NCI-H446 (cell line): ENCODE measurements at regions not wholly inside any gene's neighbourhood (a gene's known extent, or its start where the extent isn't known, plus 50 kb on each side); places are given as distances from the start of the nearest gene placed in this dataset.
"Not testable (repeated sequence)": the region's sequence is repeated elsewhere in the genome, so short reads cannot be mapped to it uniquely, and the experiment has no call there.

ENCODE experiments used
- DNase-seq, 2 experiments: peaks; one replicate each; lab custom pipeline; 2025; lab: John Stamatoyannopoulos, UW

DNA sequence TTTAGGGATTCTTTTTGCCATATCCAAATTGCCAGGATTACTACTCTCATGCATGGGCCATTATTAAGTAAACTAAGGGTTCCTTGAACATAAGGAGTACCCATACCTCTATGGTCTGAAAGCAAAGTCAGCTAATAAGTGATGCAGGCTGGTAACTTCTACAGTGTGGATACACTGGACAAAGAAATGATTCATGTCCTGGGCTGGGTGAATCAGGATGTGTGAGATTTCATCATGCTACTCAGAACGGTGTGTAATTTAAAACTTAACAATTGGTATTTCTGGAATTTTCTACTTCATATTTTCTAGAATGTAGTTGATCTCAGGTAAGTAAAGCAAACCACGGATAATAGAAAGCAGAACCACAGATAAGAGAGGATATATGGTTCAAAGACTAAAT lies 428.8 kb downstream of the CHSY3 start:
- DNase-seq: no peak

DNA sequence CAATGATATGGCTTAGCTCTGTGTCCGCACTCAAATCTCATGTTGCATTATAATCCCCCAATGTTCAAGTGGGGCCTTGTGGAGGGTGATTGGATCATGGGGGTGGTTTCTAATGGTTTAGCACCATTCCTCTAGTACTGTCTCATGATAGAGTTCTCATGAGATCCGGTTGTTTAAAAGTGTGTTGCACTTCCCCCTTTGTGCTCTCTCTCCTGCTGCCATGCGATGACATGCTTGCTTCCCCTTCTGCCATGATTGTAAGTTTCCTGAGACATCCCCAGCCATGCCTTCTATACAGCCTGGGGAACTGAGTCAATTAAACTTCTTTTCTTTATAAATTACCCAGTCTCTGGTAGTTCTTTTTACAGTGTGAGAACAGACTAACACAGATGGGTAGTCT lies 427.1 kb downstream of the CHSY3 start:
- no peak for DNase-seq

- DNase-seq: no peak
Measured at GRCh38 chr5:130324953-130325671, 420.8 kb downstream of the CHSY3 start.

DNA sequence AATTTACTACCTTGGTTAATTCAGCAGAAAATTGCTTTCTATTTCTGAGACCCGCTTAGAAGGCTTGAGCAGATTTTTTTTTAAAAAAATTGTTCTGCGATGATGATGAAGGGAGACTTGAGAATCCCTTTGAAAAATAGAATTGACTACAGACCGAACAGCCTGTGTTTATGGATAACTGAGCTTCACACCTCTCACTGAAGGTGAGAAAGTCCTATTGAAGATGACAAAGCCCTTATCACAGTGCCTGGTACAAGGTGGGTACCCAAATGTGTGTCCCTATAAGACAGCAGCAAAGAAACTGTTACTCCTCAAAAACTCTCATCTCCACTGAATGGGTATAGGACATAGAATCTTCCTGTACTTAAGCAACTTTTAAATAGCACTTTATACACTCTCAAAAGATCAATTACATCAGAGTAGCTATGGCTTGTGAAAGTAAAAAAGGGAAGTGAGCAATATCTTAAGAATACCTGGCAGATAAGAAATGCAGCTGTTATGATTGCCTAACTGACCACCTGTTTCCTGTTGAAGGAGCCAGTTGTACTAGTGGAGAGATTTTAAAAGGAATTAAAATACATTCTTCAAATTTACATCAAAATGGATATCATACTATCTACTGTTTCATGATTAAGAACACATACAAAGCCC lies 419.7 kb downstream of the CHSY3 start:
- no peak for DNase-seq

DNA sequence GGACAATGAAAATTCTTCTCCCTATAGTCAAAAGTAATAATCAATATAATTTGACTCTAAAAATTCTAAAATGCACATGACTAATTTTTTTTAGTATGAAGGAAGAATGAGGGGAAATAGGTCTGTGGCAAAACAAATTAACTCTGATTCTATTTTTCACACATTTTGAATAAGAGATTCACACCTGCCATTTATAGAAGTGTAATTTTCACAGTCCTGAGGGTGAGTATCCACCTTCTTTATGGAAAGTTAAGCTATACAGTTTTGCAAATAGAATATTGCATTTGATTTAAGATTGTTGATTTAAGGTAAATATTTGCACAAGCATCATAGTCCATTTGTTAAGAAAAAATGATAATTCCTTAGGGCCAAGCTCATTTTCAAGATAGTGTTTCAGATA lies 417.7 kb downstream of the CHSY3 start:
- no peak for DNase-seq

GRCh38 chr5:130316971-130317680 lies 412.9 kb downstream of the CHSY3 start:
- DNase-seq: no peak

- DNase-seq: no peak
Measured at GRCh38 chr5:130295235-130295634, 391.0 kb downstream of the CHSY3 start.

GRCh38 chr5:130294798-130295197 lies 390.5 kb downstream of the CHSY3 start:
- DNase-seq: not testable (repeated sequence)

GRCh38 chr5:130290219-130290618 lies 386.0 kb downstream of the CHSY3 start:
- DNase-seq: no peak

- DNase-seq: no peak
Measured at GRCh38 chr5:130289132-130290088, 385.1 kb downstream of the CHSY3 start.

- DNase-seq: no peak
Measured at GRCh38 chr5:130287438-130287837, 383.2 kb downstream of the CHSY3 start.

GRCh38 chr5:130286971-130287370 lies 382.7 kb downstream of the CHSY3 start:
- DNase-seq: no peak

GRCh38 chr5:130282049-130282448 lies 377.8 kb downstream of the CHSY3 start:
- no peak for DNase-seq

DNA sequence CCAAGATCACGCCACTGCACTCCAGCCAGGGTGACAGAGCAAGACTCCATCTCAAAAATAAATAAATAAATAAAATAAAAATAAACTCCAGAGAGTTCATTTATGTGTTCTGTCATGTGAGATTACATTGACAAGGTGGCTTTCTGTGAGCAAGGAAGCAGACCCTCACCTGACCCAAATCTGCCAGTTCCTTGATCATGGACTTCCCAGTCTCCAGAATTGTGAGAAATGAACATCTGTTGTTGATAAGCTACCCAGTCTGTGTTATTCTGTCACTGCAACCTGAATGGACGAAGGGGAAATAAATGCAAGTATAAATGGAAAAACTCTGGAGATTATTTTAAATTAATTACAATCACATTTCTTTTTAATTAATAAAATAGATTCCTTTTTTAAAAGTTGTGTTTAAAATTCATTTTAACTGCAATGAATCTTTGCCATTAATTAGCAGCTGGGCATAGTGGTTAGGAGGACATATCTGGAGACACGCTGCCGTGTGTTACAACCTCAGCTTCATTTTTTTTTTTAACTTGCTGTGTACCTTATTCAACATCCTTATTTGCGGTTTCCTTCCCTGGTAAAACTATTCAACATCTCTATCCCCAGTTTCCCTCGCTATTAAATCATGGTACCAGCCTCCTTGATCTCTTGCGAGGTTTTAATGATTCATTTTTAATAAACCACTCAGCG lies 376.4 kb downstream of the CHSY3 start:
- DNase-seq: no peak

GRCh38 chr5:130279386-130279785 lies 375.1 kb downstream of the CHSY3 start:
- DNase-seq: no peak

DNA sequence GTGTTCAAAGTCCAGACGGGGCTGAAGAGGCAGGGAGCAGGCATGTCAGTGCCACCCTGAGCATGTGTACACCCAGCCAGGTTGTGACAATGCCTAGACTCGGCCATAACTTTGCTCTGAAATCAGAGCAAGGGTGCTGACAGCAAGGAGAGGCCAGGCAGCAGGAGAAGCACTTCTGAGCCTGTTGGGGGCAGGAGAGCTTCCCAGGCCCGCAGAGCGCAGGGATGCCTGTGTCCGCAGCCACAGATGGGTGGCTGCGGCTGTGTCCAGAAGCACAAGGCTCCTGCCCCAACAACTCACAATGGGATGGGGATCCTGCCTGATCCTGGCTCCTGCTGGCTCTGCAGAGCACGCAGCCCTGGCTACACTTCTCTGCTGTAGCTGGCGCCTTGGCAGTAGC lies 373.9 kb downstream of the CHSY3 start:
- DNase-seq: no peak

GRCh38 chr5:130277522-130277921 lies 373.3 kb downstream of the CHSY3 start:
- no peak for DNase-seq

- no peak for DNase-seq
Measured at GRCh38 chr5:130277002-130277401, 372.7 kb downstream of the CHSY3 start.

- no peak for DNase-seq
Measured at GRCh38 chr5:130272837-130273236, 368.6 kb downstream of the CHSY3 start.

GRCh38 chr5:130270786-130271185 lies 366.5 kb downstream of the CHSY3 start:
- no peak for DNase-seq

- DNase-seq: no peak
Measured at GRCh38 chr5:130268489-130268888, 364.2 kb downstream of the CHSY3 start.
